Trophoblast cell (in vitro differentiated cells and primary cell): ENCODE measurements at regions not wholly inside any gene's neighbourhood (a gene's known extent, or its start where the extent isn't known, plus 50 kb on each side); places are given as distances from the start of the nearest gene placed in this dataset.
"Not testable (repeated sequence)": the region's sequence is repeated elsewhere in the genome, so short reads cannot be mapped to it uniquely, and the experiment has no call there.

ENCODE experiments used
- DNase-seq, 2 donors: peaks; one replicate each; pipeline ENCODE4 v3.0.0-alpha.2; 2016
- H2AFZ ChIP-seq: 2 replicates; pipeline ENCODE4 v1.6.1; 2013; ENCODE audit warnings: low read length, moderate library complexity, mild to moderate bottlenecking; ENCODE audit not compliant: insufficient read depth, poor library complexity
- H2AK5ac ChIP-seq: 2 replicates; pipeline ENCODE4 v1.6.1; 2013; ENCODE audit warnings: mild to moderate bottlenecking, low read length
- H2BK120ac ChIP-seq: 2 replicates; pipeline ENCODE4 v1.6.1; 2013; ENCODE audit warnings: low read length, mild to moderate bottlenecking, moderate library complexity; ENCODE audit not compliant: insufficient read depth, poor library complexity
- H2BK12ac ChIP-seq: 2 replicates; pipeline ENCODE4 v1.6.1; 2013; ENCODE audit warnings: mild to moderate bottlenecking, low read length, moderate library complexity
- H2BK5ac ChIP-seq: 2 replicates; pipeline ENCODE4 v1.6.1; 2013; ENCODE audit warnings: low read length, low read depth, moderate library complexity, mild to moderate bottlenecking; ENCODE audit not compliant: poor library complexity
- H3K14ac ChIP-seq: 2 replicates; pipeline ENCODE4 v1.6.1; 2013; ENCODE audit warnings: mild to moderate bottlenecking, low read length
- H3K18ac ChIP-seq: 2 replicates; pipeline ENCODE4 v1.6.1; 2013; ENCODE audit warnings: mild to moderate bottlenecking, low read length
- H3K23ac ChIP-seq: 2 replicates; pipeline ENCODE4 v1.6.1; 2013; ENCODE audit warnings: low read length
- H3K27ac ChIP-seq: 2 replicates; pipeline ENCODE4 v1.5.1; 2013; ENCODE audit warnings: low read depth, mild to moderate bottlenecking, inconsistent platforms, low read length, moderate library complexity
- H3K27me3 ChIP-seq: 2 replicates; pipeline ENCODE4 v1.6.1; 2013; ENCODE audit warnings: inconsistent platforms, mild to moderate bottlenecking, low read length, moderate library complexity; ENCODE audit not compliant: insufficient read depth
- H3K36me3 ChIP-seq, 2 experiments: 1 replicate in 1 of 2; 2 replicates in 1 of 2; pipeline ENCODE4 v1.6.1; 2013; ENCODE audit warnings: low read length in 2 of 2, mild to moderate bottlenecking in 2 of 2, moderate library complexity in 1 of 2; ENCODE audit not compliant: insufficient read depth in 2 of 2, control insufficient read depth in 1 of 2
- H3K4ac ChIP-seq: 2 replicates; pipeline ENCODE4 v1.6.1; 2013; ENCODE audit warnings: low read depth, mild to moderate bottlenecking, low read length, moderate library complexity
- H3K4me1 ChIP-seq, 2 experiments: 1 replicate in 1 of 2; 2 replicates in 1 of 2; pipeline ENCODE4 v1.6.1; 2013; ENCODE audit warnings: low read length in 2 of 2, mild to moderate bottlenecking in 2 of 2, moderate library complexity in 1 of 2; ENCODE audit not compliant: insufficient read depth in 2 of 2, control insufficient read depth in 1 of 2
- H3K4me2 ChIP-seq: 2 replicates; pipeline ENCODE4 v1.6.1; 2013; ENCODE audit warnings: inconsistent platforms, mild to moderate bottlenecking, low read length, moderate library complexity
- H3K4me3 ChIP-seq: 2 replicates; pipeline ENCODE4 v1.5.1; 2013; ENCODE audit warnings: mild to moderate bottlenecking, low read depth, low read length, inconsistent platforms
- H3K79me1 ChIP-seq: one replicate; pipeline ENCODE4 v1.6.1; 2013; ENCODE audit warnings: low read length
- H3K79me2 ChIP-seq: 2 replicates; pipeline ENCODE4 v1.6.1; 2013; ENCODE audit warnings: low read length, mild to moderate bottlenecking; ENCODE audit not compliant: control insufficient read depth, insufficient read depth, poor library complexity
- H3K9ac ChIP-seq: 2 replicates; pipeline ENCODE4 v1.6.1; 2013; ENCODE audit warnings: mild to moderate bottlenecking, low read length
- H3K9me3 ChIP-seq: 2 replicates; pipeline ENCODE4 v1.6.1; 2013; ENCODE audit warnings: low read depth, mild to moderate bottlenecking, control low read depth, inconsistent platforms, low read length; ENCODE audit not compliant: insufficient read depth
- H4K12ac ChIP-seq: 2 replicates; pipeline ENCODE4 v1.6.1; 2013; ENCODE audit warnings: low read depth, mild to moderate bottlenecking, low read length, moderate library complexity
- H4K8ac ChIP-seq: 2 replicates; pipeline ENCODE4 v1.6.1; 2013; ENCODE audit warnings: low read depth, mild to moderate bottlenecking, low read length, moderate library complexity
- H4K91ac ChIP-seq: one replicate; pipeline ENCODE4 v1.6.1; 2013; ENCODE audit warnings: low read depth, mild to moderate bottlenecking, low read length, moderate library complexity
- WGBS: extraction: QIAGEN DNeasy Blood & Tissue Kit; methylation state at CpG from one replicate; pipeline ENCODE4 v1.1.7; 2013; ENCODE audit warnings: missing lambda C conversion rate; ENCODE audit not compliant: insufficient read length, insufficient coverage; ENCODE audit errors: extremely low coverage; 5-methylcytosine and 5-hydroxymethylcytosine counted together

GRCh38 chr6:122918714-122919113 lies 77.3 kb upstream of the CLVS2 start:
- Histone ChIP-seq H3K36me3 (no peaks in the 10 kb centered on the region), H3K4me2 (no peak overlapping the region), H3K79me1 (no peaks in the 10 kb centered on the region), H2AFZ (no peak overlapping the region), H2AK5ac (no peak overlapping the region), H3K27me3 (no peaks in the 10 kb centered on the region), H3K14ac (no peak overlapping the region), H2BK120ac (no peak overlapping the region), H4K12ac (no peak overlapping the region), H4K8ac (no peak overlapping the region), H2BK5ac (no peak overlapping the region), H4K91ac (no peak overlapping the region), H3K4me1 (no peaks in the 10 kb centered on the region), H3K27ac (no peak overlapping the region), H3K4me3 (no peak overlapping the region), H3K9ac (no peak overlapping the region), H2BK12ac (no peak overlapping the region), H3K18ac (no peak overlapping the region), H3K9me3 (peaks cover 2% of the 10 kb centered on the region), H3K79me2 (no peaks in the 10 kb centered on the region), H3K23ac (no peak overlapping the region), H3K4ac (no peak overlapping the region)
- no peak for DNase-seq

- Histone ChIP-seq H3K79me1 (no peaks in the 10 kb centered on the region), H4K8ac (no peak overlapping the region), H3K18ac (no peak overlapping the region), H2AK5ac (no peak overlapping the region), H3K4me3 (no peak overlapping the region), H3K4me1 (no peaks in the 10 kb centered on the region), H3K27me3 (no peaks in the 10 kb centered on the region), H3K9ac (no peak overlapping the region), H3K36me3 (no peaks in the 10 kb centered on the region), H2AFZ (no peak overlapping the region), H3K14ac (no peak overlapping the region), H3K9me3 (no peaks in the 10 kb centered on the region), H2BK12ac (no peak overlapping the region), H2BK5ac (no peak overlapping the region), H3K4me2 (no peak overlapping the region), H3K4ac (no peak overlapping the region), H3K27ac (no peak overlapping the region), H4K12ac (no peak overlapping the region), H2BK120ac (no peak overlapping the region), H3K79me2 (no peaks in the 10 kb centered on the region), H3K23ac (no peak overlapping the region), H4K91ac (no peak overlapping the region)
- no peak for DNase-seq
- WGBS, result no CpG with 5 or more reads among the region's 3 CpGs
Measured at GRCh38 chr6:122930252-122931180, 65.5 kb upstream of the CLVS2 start.

DNA sequence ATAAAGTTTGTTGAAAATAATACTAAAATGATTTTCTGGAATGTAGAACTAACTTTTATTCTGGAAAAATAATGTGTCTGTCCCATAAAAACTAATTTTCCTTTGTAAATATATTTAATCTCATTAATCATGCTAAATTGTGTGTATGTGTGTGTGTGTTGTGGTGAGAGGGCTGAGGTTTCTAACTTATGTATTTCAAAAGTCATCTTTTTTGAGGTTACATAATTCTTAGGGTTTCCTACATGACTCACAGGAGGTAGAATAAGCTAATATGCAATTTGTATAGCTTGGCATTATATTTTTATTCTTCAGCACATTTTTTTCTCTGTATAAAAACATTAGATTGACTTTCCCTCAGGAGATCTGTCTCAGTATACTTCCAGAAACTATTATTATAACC lies 64.1 kb upstream of the CLVS2 start:
- Histone ChIP-seq H4K12ac (no peak overlapping the region), H3K27ac (no peak overlapping the region), H3K4ac (no peak overlapping the region), H4K91ac (no peak overlapping the region), H2BK5ac (no peak overlapping the region), H2BK120ac (no peak overlapping the region), H3K79me1 (no peaks in the 10 kb centered on the region), H3K4me2 (no peak overlapping the region), H3K4me1 (no peaks in the 10 kb centered on the region), H3K27me3 (no peaks in the 10 kb centered on the region), H2BK12ac (no peak overlapping the region), H2AK5ac (no peak overlapping the region), H3K23ac (no peak overlapping the region), H3K4me3 (no peak overlapping the region), H2AFZ (no peak overlapping the region), H3K9ac (no peak overlapping the region), H3K36me3 (no peaks in the 10 kb centered on the region), H3K9me3 (no peaks in the 10 kb centered on the region), H3K79me2 (no peaks in the 10 kb centered on the region), H3K14ac (no peak overlapping the region), H4K8ac (no peak overlapping the region), H3K18ac (no peak overlapping the region)
- DNase-seq, result no peak

DNA sequence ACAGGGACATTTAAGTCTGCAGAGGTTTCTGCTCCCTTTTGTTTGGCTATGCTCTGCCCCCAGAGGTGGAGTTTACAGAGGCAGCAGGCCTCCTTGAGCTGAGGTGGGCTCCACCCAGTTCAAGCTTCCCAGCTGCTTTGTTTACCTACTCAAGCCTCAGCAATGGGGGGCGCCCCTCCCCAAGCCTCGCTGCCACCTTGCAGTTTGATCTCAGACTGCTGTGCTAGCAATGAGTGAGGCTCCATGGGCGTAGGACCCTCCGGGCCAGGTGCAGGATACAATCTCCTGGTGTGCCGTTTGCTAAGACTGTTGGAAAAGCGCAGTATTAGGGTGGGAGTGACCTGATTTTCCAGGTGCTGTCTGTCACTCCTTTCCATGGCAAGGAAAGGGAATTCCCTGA lies 51.1 kb upstream of the CLVS2 start:
- H3K14ac ChIP-seq, H4K8ac ChIP-seq, H3K9me3 ChIP-seq, H3K36me3 ChIP-seq, H3K18ac ChIP-seq, H4K91ac ChIP-seq, H3K9ac ChIP-seq, H2AK5ac ChIP-seq, H4K12ac ChIP-seq, H3K27me3 ChIP-seq, H3K4me2 ChIP-seq, H3K4me3 ChIP-seq, H3K79me1 ChIP-seq, H3K4ac ChIP-seq, H3K4me1 ChIP-seq, H3K23ac ChIP-seq, H2AFZ ChIP-seq, DNase-seq, H2BK12ac ChIP-seq, H2BK5ac ChIP-seq, H2BK120ac ChIP-seq, H3K79me2 ChIP-seq, H3K27ac ChIP-seq: not testable (repeated sequence)
- WGBS, result no CpG with 5 or more reads among the region's 6 CpGs
